ENCODE measurements at regions not wholly inside any gene's neighbourhood (a gene's known extent, or its start where the extent isn't known, plus 50 kb on each side); places are given as distances from the start of the nearest gene placed in this dataset.

DNA sequence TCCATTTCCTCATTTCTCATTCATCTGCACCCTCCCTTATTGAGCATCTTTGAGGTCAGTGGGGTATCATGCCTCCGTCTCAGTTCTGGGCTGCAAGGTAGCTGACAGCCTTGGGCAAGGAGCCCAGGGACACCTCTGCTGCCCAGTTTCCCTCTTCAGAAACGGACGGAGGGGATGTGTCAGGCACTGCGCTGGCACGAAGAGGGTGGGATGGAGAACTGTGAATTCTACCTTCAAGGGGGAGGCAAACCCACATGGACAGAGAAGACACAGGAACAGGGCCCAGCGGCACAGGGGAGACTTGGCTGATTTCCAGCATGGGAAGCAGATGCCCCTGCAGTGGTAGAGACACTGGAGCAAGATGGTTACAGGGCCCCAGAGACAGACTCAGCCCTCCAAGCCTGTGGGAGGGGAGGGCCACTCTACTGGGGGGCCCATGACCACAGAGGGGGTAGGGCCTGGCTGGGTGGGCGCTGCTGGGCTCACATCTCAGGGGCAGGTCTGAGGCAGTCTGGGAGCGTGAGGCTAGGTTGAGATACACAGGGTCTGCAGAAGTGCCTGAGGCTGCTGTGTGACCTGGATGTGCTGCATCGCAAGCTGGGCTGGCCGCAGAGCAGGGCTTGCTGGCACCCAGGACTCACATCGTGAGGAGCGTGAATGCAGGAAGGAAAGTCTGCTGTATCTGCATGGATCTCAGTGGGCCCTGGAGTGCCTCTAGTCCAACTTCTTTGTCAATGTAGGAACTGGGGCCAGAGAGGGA, 92.3 kb downstream of the HS1BP3 start:
- Histone ChIP-seq H3K4me3 (no peak overlapping the region), H3K4me1 (peaks cover 10% of the 10 kb centered on the region), H3K27ac (no peak overlapping the region), H3K27me3 (no peaks in the 10 kb centered on the region), H3K36me3 (no peaks in the 10 kb centered on the region), H3K9me3 (no peaks in the 10 kb centered on the region)
- intact Hi-C loops (cut with DNase I): no loop called here
- TF ChIP-seq POLR2A (IDR thresholded peaks at IDR 0.05): no peak
- no peak for TF ChIP-seq POLR2AphosphoS5 (IDR thresholded peaks at IDR 0.05; ENCODE audit: insufficient read depth in 1 of 2, low read depth in 1 of 2)
- TF ChIP-seq, protein P1, sequence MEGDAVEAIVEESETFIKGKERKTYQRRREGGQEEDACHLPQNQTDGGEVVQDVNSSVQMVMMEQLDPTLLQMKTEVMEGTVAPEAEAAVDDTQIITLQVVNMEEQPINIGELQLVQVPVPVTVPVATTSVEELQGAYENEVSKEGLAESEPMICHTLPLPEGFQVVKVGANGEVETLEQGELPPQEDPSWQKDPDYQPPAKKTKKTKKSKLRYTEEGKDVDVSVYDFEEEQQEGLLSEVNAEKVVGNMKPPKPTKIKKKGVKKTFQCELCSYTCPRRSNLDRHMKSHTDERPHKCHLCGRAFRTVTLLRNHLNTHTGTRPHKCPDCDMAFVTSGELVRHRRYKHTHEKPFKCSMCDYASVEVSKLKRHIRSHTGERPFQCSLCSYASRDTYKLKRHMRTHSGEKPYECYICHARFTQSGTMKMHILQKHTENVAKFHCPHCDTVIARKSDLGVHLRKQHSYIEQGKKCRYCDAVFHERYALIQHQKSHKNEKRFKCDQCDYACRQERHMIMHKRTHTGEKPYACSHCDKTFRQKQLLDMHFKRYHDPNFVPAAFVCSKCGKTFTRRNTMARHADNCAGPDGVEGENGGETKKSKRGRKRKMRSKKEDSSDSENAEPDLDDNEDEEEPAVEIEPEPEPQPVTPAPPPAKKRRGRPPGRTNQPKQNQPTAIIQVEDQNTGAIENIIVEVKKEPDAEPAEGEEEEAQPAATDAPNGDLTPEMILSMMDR (IDR thresholded peaks at IDR 0.05): no peak
- no peak for DNase-seq (ENCODE audit: extremely low spot score in 2 of 2)

DNA sequence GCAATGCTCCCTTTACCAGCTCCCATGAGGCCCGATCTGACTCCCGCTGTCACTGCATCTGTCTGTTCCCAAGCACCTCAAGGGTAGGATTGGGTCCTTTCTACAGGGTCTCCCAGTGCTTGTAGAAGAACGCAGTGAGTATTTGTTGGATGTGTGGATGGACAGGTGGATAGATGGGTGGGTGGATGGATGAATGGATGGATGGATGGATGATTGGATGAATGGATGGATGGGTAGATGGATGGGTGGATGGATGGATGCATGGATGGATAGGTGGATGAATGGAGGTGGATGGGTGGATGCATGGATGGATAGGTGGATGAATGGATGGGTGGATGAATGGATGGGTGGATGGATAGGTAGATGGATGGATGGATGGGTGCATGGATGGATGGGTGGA, 91.6 kb downstream of the HS1BP3 start:
- no peak for DNase-seq (ENCODE audit: extremely low spot score in 2 of 2)
- intact Hi-C loops (cut with DNase I): no loop called here
- Histone ChIP-seq H3K4me1 (peaks cover 10% of the 10 kb centered on the region), H3K4me3 (no peak overlapping the region), H3K36me3 (no peaks in the 10 kb centered on the region), H3K27ac (no peak overlapping the region), H3K27me3 (no peaks in the 10 kb centered on the region), H3K9me3 (no peaks in the 10 kb centered on the region)
- TF ChIP-seq POLR2A (IDR thresholded peaks at IDR 0.05): no peak
- TF ChIP-seq, protein P1 (IDR thresholded peaks at IDR 0.05): no peak
- TF ChIP-seq POLR2AphosphoS5 (IDR thresholded peaks at IDR 0.05; ENCODE audit: insufficient read depth in 1 of 2, low read depth in 1 of 2): no peak

DNA sequence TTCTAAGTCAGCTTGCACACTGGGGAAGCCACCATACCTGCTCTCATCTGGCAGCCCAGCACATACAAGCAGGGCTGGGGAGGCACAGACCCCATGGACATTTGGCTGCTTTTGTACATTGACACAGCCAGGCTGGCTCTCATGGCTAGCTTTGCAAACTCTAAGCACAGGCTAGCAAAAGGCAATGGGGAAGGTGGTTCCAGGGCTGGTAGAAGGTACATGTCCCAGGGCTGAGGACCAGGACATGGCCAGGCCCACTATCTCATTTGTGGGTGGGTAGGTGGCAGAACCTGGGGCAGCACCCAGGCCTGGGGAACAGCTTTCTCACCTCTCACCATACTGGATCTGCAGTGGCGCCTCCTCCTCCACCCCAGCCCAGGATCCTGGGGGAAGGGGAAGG, 90.9 kb downstream of the HS1BP3 start:
- Histone ChIP-seq H3K27ac (no peak overlapping the region), H3K4me1 (peaks cover 10% of the 10 kb centered on the region), H3K36me3 (no peaks in the 10 kb centered on the region), H3K27me3 (no peaks in the 10 kb centered on the region), H3K9me3 (no peaks in the 10 kb centered on the region), H3K4me3 (no peak overlapping the region)
- TF ChIP-seq POLR2AphosphoS5 (IDR thresholded peaks at IDR 0.05; ENCODE audit: insufficient read depth in 1 of 2, low read depth in 1 of 2): no peak
- TF ChIP-seq POLR2A (IDR thresholded peaks at IDR 0.05): no peak
- TF ChIP-seq, protein P1 (IDR thresholded peaks at IDR 0.05): no peak
- no peak for DNase-seq (ENCODE audit: extremely low spot score in 2 of 2)
- intact Hi-C loops (cut with DNase I): no loop called here

DNA sequence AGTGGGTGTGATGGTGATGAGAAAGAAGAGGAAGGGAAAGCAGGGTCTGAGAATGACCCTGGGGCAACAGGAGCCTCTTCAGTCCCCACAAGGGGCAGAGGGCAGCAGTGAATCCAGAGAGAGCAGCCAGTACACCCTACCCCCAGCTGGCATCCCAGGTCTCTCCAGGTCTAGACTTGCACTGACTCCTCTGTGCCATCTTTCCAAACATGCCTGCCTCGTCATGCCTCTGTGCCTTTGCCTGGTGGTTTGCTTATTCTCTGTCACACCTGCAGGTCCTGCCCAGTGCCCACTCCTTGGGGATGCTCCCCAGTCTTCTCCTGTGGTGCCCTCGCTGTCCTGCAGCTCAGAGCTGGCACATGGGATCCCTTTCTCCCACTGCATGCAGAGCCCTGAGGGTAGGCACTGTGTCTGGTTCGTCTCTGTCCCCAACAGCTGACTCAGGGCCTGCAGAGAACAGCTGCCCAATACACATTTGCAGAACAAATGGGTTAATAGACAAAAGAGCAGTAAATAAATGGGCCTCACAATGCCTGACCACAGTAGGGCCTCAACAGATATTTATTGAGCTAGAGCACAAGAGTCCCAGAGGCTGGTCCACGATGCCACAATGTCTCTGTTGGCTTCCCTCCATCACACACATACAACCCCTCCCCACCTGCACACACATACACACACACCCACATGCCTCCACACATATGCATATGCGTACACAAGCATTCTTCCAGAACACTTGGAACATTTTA, 89.8 kb downstream of the HS1BP3 start:
- Histone ChIP-seq H3K4me3 (no peak overlapping the region), H3K9me3 (no peaks in the 10 kb centered on the region), H3K27me3 (no peaks in the 10 kb centered on the region), H3K4me1 (peaks cover 10% of the 10 kb centered on the region), H3K27ac (no peak overlapping the region), H3K36me3 (no peaks in the 10 kb centered on the region)
- TF ChIP-seq POLR2AphosphoS5 (IDR thresholded peaks at IDR 0.05; ENCODE audit: insufficient read depth in 1 of 2, low read depth in 1 of 2) (no peak), POLR2A (IDR thresholded peaks at IDR 0.05) (no peak)
- TF ChIP-seq, protein P1 (IDR thresholded peaks at IDR 0.05): no peak
- intact Hi-C loops (cut with DNase I): no loop called here
- no peak for DNase-seq (ENCODE audit: extremely low spot score in 2 of 2)

All from vagina (tissue), 2 donors.